T-cell (primary cell): ENCODE measurements at regions not wholly inside any gene's neighbourhood (a gene's known extent, or its start where the extent isn't known, plus 50 kb on each side); places are given as distances from the start of the nearest gene placed in this dataset.

ENCODE experiments used
- ATAC-seq, 4 experiments: fragments of 200-7000 bp in 3 of 4; fragments of 150-1000 bp in 1 of 4; cut with Tn5 transposase; replicated peaks in 1 of 4; 1 replicate in 3 of 4; 2 replicates in 1 of 4; pipeline ENCODE4 v1.10.0; 2021; ENCODE audit warnings: moderate library complexity in 3 of 4, mild to moderate bottlenecking in 2 of 4, moderate number of reproducible peaks in 1 of 4
- CTCF ChIA-PET, 2 donors: fragments of 300-600 bp; sonication (Branson Sonifier 250); formaldehyde crosslinking; loops; one replicate each; lab custom pipeline; 2022; ENCODE audit warnings: antibody characterized with exemption in 2 of 2; lab: Charles Lee
- POLR2A ChIA-PET, 2 donors: fragments of 300-600 bp; sonication (Branson Sonifier 250); formaldehyde crosslinking; loops; one replicate each; lab custom pipeline; 2022; ENCODE audit warnings: antibody characterized with exemption in 2 of 2; lab: Charles Lee
- DNase-seq, 35 experiments: peaks; one replicate each; pipeline versions ENCODE4 v3.0.0 to v3.0.0-alpha.2; 2013 to 2023
- H3K27ac ChIP-seq: one replicate; pipeline ENCODE4 v1.5.1; 2013; ENCODE audit warnings: low read length
- H3K27me3 ChIP-seq, 2 experiments: replicated peaks in 1 of 2; 1 replicate in 1 of 2; 2 replicates in 1 of 2; pipeline versions ENCODE4 v1.6.1 to v1.7.0; 2013; ENCODE audit warnings: low read length in 1 of 2, mixed read lengths in 1 of 2; ENCODE audit not compliant: control insufficient read depth in 2 of 2, insufficient read depth in 2 of 2; ENCODE audit errors: extremely low read depth in 1 of 2
- H3K36me3 ChIP-seq, 2 donors: 1 replicate in 1 of 2; 2 replicates in 1 of 2; pipeline versions ENCODE4 v1.6.1 to v1.7.0; 2013; ENCODE audit warnings: low read length in 1 of 2; ENCODE audit not compliant: control insufficient read depth in 2 of 2, insufficient read depth in 1 of 2; ENCODE audit errors: extremely low read depth in 1 of 2
- H3K4me1 ChIP-seq, 2 experiments: 1 replicate in 1 of 2; 2 replicates in 1 of 2; pipeline versions ENCODE4 v1.6.1 to v1.7.0; 2013; ENCODE audit warnings: low read length in 2 of 2, mixed read lengths in 1 of 2; ENCODE audit not compliant: insufficient read depth in 2 of 2, control insufficient read depth in 1 of 2; ENCODE audit errors: extremely low read depth in 1 of 2
- H3K4me3 ChIP-seq, 2 donors: 1 replicate in 1 of 2; 2 replicates in 1 of 2; pipeline versions ENCODE4 v1.5.1 to v1.7.0; 2013; ENCODE audit warnings: mild to moderate bottlenecking in 2 of 2, low read length in 1 of 2, moderate library complexity in 1 of 2; ENCODE audit not compliant: control insufficient read depth in 1 of 2; ENCODE audit errors: extremely low read depth in 1 of 2
- H3K9me3 ChIP-seq: 2 replicates; pipeline ENCODE4 v1.7.0; 2013
- H3K27ac Mint-ChIP-seq, 2 donors: one replicate each; pipeline ENCODE4 v1.8.0; 2020 to 2021; ENCODE audit warnings: mild to moderate bottlenecking in 2 of 2, mixed read lengths in 2 of 2
- H3K27me3 Mint-ChIP-seq, 2 donors: one replicate each; pipeline ENCODE4 v1.8.0; 2021 to 2022; ENCODE audit warnings: mixed read lengths in 2 of 2
- H3K36me3 Mint-ChIP-seq: one replicate; pipeline ENCODE4 v1.8.0; 2021; ENCODE audit warnings: mixed read lengths
- H3K4me1 Mint-ChIP-seq, 3 donors: one replicate each; pipeline ENCODE4 v1.8.0; 2020 to 2022; ENCODE audit warnings: mixed read lengths in 3 of 3, mild to moderate bottlenecking in 1 of 3
- H3K4me3 Mint-ChIP-seq, 3 donors: one replicate each; pipeline ENCODE4 v1.8.0; 2020 to 2022; ENCODE audit warnings: mild to moderate bottlenecking in 3 of 3, mixed read lengths in 3 of 3, moderate library complexity in 3 of 3
- H3K9me3 Mint-ChIP-seq, 3 donors: one replicate each; pipeline ENCODE4 v1.8.0; 2020 to 2022; ENCODE audit warnings: mixed read lengths in 3 of 3
- WGBS: methylation state at CpG from one replicate; pipeline ENCODE4 v1.1.5; 2013; ENCODE audit warnings: missing lambda C conversion rate; ENCODE audit not compliant: insufficient coverage; 5-methylcytosine and 5-hydroxymethylcytosine counted together

- no peak for ATAC-seq
- DNase-seq: no peak
- Histone ChIP-seq H3K36me3 (no peaks in the 10 kb centered on the region), H3K9me3 (no peaks in the 10 kb centered on the region), H3K27me3 (peaks cover 0 to 6% of the 10 kb centered on the region in 2 experiments), H3K27ac (no peak overlapping the region), H3K4me1 (no peaks in the 10 kb centered on the region), H3K4me3 (no peak overlapping the region)
- WGBS: 83% methylated on average over 3 of the region's 5 CpGs
- ChIA-PET CTCF (no interaction called here), POLR2A (no interaction called here)
- Mint-ChIP-seq H3K36me3 (no peaks in the 10 kb centered on the region), H3K9me3 (no peaks in the 10 kb centered on the region), H3K4me3 (no peak overlapping the region), H3K27me3 (peaks cover 10 to 18% of the 10 kb centered on the region in 2 donors), H3K27ac (no peak overlapping the region), H3K4me1 (no peaks in the 10 kb centered on the region)
Measured at GRCh38 chr2:173654896-173655265, 300.2 kb downstream of the CDCA7 start.

GRCh38 chr2:173656086-173656485 is 301.4 kb downstream of the CDCA7 start:
- ATAC-seq (no peak), DNase-seq (no peak)
- no peaks in the 10 kb centered on the region for H3K36me3 Mint-ChIP-seq
- Histone ChIP-seq H3K27ac (no peak overlapping the region), H3K4me3 (no peak overlapping the region), H3K4me1 (no peaks in the 10 kb centered on the region), H3K36me3 (no peaks in the 10 kb centered on the region), H3K9me3 (no peaks in the 10 kb centered on the region), H3K27me3 (peaks cover 0 to 9% of the 10 kb centered on the region in 2 experiments)
- CTCF ChIA-PET: no interaction called here
- WGBS: no CpG with 5 or more reads among the region's 1 CpG
- no peak overlapping the region for H3K4me3 Mint-ChIP-seq
- H3K9me3 Mint-ChIP-seq: no peaks in the 10 kb centered on the region
- POLR2A ChIA-PET: no interaction called here
- no peak overlapping the region for H3K27ac Mint-ChIP-seq
- no peaks in the 10 kb centered on the region for H3K4me1 Mint-ChIP-seq
- peaks cover 15 to 23% of the 10 kb centered on the region in 2 donors for H3K27me3 Mint-ChIP-seq

GRCh38 chr2:173657996-173658717 is 303.5 kb downstream of the CDCA7 start:
- Mint-ChIP-seq H3K27me3 (peaks cover 13 to 16% of the 10 kb centered on the region in 2 donors), H3K36me3 (no peaks in the 10 kb centered on the region), H3K4me3 (no peak overlapping the region), H3K9me3 (no peaks in the 10 kb centered on the region), H3K27ac (no peak overlapping the region), H3K4me1 (no peaks in the 10 kb centered on the region)
- DNase-seq (no peak), ATAC-seq (no peak)
- Histone ChIP-seq H3K27me3 (peaks cover 0 to 10% of the 10 kb centered on the region in 2 experiments), H3K36me3 (no peaks in the 10 kb centered on the region), H3K4me1 (no peaks in the 10 kb centered on the region), H3K27ac (no peak overlapping the region), H3K9me3 (no peaks in the 10 kb centered on the region), H3K4me3 (no peak overlapping the region)
- ChIA-PET POLR2A (no interaction called here), CTCF (no interaction called here)
- WGBS: 86% methylated on average over 6 of the region's 10 CpGs

GRCh38 chr2:173658946-173659371 is 304.3 kb downstream of the CDCA7 start:
- Mint-ChIP-seq H3K9me3 (no peaks in the 10 kb centered on the region), H3K27me3 (peaks cover 13 to 19% of the 10 kb centered on the region in 2 donors), H3K36me3 (no peaks in the 10 kb centered on the region), H3K4me1 (no peaks in the 10 kb centered on the region), H3K4me3 (no peak overlapping the region), H3K27ac (no peak overlapping the region)
- Histone ChIP-seq H3K4me3 (no peak overlapping the region), H3K9me3 (no peaks in the 10 kb centered on the region), H3K36me3 (no peaks in the 10 kb centered on the region), H3K4me1 (no peaks in the 10 kb centered on the region), H3K27ac (no peak overlapping the region), H3K27me3 (peaks cover 0 to 11% of the 10 kb centered on the region in 2 experiments)
- DNase-seq: no peak
- no peak for ATAC-seq
- no CpG with 5 or more reads among the region's 2 CpGs for WGBS
- CTCF ChIA-PET: interaction anchor here in 1 of 2 donors (0.7 kb wide), 1 partner anchor 16 kb away, joined by 5 read pairs; no protein-coding TSS in a partner anchor
- POLR2A ChIA-PET: no interaction called here

GRCh38 chr2:173659509-173659908 is 304.8 kb downstream of the CDCA7 start:
- POLR2A ChIA-PET: no interaction called here
- H3K4me3 ChIP-seq: no peak overlapping the region
- H3K27me3 ChIP-seq: peaks cover 0 to 7% of the 10 kb centered on the region in 2 experiments
- DNase-seq: no peak
- no peak overlapping the region for H3K27ac ChIP-seq
- ATAC-seq: no peak
- H3K9me3 ChIP-seq: no peaks in the 10 kb centered on the region
- no peaks in the 10 kb centered on the region for H3K4me1 ChIP-seq
- no peaks in the 10 kb centered on the region for H3K9me3 Mint-ChIP-seq
- CTCF ChIA-PET: interaction anchor here in 1 of 2 donors (0.7 kb wide), 1 partner anchor 17 kb away, joined by 5 read pairs; no protein-coding TSS in a partner anchor
- no peak overlapping the region for H3K27ac Mint-ChIP-seq
- no peaks in the 10 kb centered on the region for H3K36me3 Mint-ChIP-seq
- peaks cover 16 to 25% of the 10 kb centered on the region in 2 donors for H3K27me3 Mint-ChIP-seq
- H3K36me3 ChIP-seq: no peaks in the 10 kb centered on the region
- H3K4me3 Mint-ChIP-seq: no peak overlapping the region
- WGBS: 88% methylated on average over 5 of the region's 8 CpGs
- no peaks in the 10 kb centered on the region for H3K4me1 Mint-ChIP-seq

- Histone ChIP-seq H3K27ac (no peak overlapping the region), H3K36me3 (no peaks in the 10 kb centered on the region), H3K4me3 (no peak overlapping the region), H3K4me1 (no peaks in the 10 kb centered on the region), H3K27me3 (peaks cover 0 to 12% of the 10 kb centered on the region in 2 experiments), H3K9me3 (no peaks in the 10 kb centered on the region)
- no peaks in the 10 kb centered on the region for H3K4me1 Mint-ChIP-seq
- ATAC-seq (no peak), DNase-seq (no peak)
- H3K27me3 Mint-ChIP-seq: peaks cover 17 to 27% of the 10 kb centered on the region in 2 donors
- WGBS: no CpG with 5 or more reads among the region's 2 CpGs
- ChIA-PET POLR2A (interaction anchor here in 1 of 2 donors (0.6 kb wide), 1 partner anchor 121 kb away, joined by 3 read pairs; no protein-coding TSS in a partner anchor), CTCF (no interaction called here)
- no peak overlapping the region for H3K4me3 Mint-ChIP-seq
- H3K27ac Mint-ChIP-seq: no peak overlapping the region
- H3K36me3 Mint-ChIP-seq: no peaks in the 10 kb centered on the region
- H3K9me3 Mint-ChIP-seq: no peaks in the 10 kb centered on the region
Measured at GRCh38 chr2:173661586-173661985, 303.6 kb downstream of the SP3 start.
